GM18873 (cell line): ENCODE measurements at regions not wholly inside any gene's neighbourhood (a gene's known extent, or its start where the extent isn't known, plus 50 kb on each side); places are given as distances from the start of the nearest gene placed in this dataset.
"Not testable (repeated sequence)": the region's sequence is repeated elsewhere in the genome, so short reads cannot be mapped to it uniquely, and the experiment has no call there.

Source experiments
- ATAC-seq: cut with Tn5 transposase; IDR thresholded peaks from one replicate; pipeline ENCODE4 v1.9.1; 2021; ENCODE audit warnings: mild to moderate bottlenecking, moderate library complexity, moderate number of reproducible peaks; ENCODE audit not compliant: unreplicated experiment, low FRiP score

DNA sequence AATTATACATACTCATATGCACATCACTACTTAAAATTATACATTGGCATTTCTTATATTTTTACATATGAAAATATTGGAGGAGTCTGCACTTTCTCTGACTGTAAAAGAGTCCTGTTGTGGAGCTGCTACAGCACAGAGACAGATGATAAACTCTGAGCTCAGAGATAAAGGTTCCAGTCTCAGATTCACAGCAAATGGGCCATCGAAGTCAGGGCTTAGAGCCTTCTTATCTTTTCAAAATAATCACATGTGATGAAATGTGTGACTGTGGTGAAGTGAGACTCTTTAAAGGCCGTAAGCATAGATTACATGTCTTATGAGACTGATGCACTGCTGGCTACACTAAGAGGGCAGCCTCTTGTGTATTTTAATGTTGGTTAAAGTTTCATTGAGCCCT lies 187.5 kb upstream of the SYNPR start:
- ATAC-seq: no peak

DNA sequence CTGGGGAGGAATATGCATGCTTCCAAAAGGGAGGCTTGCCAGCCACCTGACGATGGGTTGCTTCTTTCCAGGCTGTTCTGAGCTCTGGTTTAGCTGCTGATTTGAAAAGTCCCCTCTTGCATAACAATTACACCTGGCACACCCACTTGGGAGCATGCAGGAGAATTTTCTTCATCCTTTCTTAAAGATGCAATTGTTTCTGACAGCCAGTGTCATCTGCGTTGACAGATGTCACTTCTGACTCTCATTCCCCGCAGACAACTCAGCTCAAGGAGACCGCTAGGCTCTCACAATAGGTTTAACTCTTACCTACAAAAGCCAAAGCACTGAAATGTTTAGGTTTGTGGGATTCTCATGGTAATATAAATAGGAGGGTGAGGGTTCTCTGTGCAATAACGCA lies 185.6 kb upstream of the SYNPR start:
- no peak for ATAC-seq

DNA sequence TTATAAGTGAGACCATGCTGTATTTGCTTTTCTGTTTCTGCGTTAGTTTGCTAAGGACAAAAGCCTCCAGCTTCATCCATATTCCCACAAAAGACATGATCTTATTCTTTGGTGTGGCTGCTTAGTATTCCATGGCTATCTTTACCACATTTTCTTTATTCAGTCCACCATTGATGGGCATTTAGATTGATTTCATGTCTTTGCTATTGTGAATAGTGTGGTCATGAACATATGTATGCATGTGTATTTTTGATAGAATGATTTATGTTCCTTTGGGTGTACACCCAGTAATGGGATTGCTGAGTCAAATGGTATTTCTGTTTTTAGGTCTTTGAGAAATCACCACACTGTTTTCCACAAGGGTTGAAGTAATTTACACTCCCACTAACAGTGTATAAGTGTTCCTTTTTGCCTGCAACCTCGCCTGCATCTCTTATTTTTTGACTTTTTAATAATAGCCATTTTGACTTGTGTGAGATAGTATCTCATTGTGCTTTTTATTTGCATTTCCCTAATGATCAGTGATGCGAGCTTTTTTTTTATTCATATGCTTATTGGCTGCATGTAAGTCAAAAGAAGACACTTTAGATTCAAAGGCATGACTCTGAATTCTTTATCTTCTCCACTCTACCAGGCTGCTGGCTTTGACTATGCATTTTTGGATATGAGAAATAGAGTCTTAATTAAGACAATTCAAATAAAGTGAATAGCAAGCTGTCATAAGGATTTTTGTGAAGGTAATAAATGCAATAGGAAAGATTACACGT lies 183.3 kb upstream of the SYNPR start:
- ATAC-seq: no peak

DNA sequence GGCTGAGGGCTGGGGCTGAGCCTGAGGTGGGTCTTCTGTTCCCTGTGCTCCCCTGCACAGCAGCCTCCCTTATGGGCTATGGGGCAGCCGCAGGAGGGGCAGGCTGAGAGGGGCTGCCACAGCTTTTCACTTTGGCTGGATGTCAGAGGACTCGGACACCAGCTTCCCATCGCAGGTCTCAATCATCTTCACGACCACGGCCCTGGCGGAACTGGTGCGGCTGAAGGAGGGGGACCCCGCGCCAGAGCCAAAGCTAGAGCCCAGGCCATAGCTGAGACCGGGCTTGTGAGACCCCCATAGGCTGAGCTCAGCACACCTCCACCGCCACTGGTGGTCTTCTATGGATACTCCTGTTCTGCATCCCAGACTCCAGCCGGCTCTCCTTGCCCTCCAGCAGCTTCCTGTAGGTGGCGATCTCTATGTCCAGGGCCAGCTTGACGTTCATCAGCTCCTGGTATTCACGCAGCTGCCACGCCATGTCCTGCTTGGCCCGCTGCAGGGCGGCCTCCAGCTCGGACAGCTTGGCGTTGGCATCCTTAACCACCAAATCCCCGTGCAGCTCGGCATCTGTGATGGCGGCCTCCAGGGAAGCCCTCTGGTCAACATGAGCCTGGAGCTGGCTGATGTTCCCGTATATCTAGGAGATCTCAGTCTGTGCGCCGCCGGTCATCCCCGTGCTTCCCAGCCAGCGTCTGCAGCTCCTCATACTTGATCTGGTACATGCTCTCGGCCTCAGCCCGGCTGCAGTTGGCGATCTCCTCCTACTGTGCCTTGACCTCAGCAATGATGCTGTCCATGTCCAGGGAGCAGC lies 181.7 kb upstream of the SYNPR start:
- ATAC-seq: no peak

DNA sequence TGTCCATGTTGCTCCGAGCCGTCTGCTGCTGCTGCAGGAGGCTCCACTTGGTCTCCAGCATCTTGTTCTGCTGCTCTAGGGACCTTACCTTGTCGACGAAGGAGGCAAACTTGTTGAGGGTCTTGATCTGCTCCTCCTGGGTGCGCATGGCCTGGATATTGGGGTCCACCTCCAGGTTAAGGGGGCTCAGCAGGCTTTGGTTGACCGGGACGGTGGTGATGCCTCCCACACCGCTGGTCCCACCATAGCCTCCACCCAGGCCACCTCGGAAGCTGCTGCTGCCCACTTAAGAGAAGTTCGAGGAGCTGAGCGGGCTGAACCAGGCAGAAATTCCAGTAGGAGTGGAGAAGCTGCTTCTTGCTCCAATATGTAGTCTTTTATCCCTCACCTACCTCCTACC lies 180.7 kb upstream of the SYNPR start:
- ATAC-seq: no peak

DNA sequence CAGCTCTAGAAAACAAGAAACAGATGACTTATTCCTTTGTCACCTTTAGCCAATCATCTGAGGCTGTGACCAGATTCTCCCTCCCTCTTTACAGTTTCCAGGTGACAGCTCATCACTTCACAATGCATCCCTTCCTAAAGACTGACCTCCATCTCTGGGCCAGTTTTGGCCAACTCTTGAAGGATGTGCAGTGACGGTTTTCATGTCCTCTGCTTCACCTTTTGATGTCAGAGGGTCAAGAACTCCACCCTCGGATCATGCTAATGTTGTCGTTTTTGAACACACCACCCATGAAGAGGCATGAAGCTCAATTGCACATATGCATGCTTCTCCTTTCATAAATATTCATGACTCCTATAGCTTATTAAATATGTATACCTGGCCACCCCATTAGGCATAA lies 161.2 kb upstream of the SYNPR start:
- ATAC-seq: no peak

DNA sequence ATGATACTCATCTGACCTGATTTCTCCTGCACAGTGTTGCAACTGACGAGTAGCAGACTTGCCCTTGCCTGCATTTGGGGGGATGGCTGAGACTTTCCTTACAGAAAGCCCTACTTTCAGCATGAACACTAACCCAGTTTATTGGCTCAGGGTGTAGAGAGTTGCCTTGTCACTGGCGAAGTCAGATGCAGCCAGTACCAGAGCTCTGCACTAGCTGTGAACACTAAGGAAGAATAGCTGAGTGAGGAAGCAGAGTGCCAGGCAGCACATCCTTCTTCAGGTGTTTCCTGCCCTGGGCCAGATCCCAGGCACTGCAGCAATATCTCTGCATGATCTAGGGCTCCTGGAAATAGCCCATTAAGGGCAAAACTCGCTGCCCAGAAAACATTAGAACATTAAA lies 154.0 kb upstream of the SYNPR start:
- ATAC-seq: no peak

DNA sequence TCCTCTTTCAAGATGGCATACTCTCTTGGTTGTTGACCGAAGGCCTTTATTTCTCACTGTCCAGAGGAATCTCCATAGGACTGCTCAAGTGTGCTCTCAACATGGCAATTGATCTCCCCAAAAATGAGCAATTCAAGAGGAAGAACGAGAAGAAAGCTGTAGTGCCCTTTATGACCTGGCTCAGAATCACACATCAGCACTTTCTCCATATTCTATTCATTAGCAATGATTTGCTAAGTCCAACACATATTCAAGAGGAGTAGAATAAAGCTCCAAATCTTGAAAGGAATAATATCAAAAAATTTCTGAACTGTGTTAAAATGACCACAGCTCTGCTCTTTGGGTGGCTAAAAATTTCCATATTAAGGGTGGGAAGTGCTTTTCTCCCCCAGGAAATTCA lies 151.6 kb upstream of the SYNPR start:
- ATAC-seq: no peak

DNA sequence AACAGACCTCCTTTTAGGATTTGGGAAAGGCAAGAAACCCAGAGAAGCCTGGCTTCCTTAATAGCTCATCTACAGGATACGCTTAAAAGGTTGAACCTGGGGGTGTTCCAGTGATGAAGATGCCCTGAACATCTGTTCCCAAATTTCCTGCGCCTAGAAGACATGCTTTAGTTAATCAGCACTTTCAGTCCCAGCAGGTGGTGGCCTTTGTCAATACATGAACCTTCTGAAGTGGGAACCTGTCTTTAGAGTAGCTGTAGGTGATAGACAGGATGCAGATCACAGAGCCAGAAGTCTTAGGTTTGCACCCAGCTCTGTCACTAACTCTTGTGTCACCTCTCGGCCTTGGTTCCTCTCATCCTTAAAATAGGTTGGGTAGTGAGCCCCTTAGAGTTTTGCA lies 149.7 kb upstream of the SYNPR start:
- ATAC-seq: no peak

DNA sequence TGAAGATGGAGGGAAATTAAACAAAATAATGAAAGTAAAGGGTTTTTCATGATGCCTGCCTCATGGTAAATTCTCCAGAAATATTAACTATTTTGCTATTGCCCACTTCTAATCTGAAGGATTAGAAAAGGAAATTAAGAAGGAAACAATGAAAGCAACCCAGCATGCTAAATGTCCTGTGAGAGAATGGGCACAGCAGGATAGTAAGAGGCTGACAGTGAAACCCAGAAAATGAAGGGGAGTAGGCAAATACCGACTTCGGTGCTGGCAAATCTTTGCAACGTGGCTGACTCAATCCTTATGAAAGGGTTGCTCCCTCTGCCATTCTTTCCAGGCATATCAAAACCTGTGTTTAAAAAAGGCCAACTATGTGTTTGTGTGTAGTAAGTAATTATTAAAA lies 147.5 kb upstream of the SYNPR start:
- ATAC-seq: no peak

DNA sequence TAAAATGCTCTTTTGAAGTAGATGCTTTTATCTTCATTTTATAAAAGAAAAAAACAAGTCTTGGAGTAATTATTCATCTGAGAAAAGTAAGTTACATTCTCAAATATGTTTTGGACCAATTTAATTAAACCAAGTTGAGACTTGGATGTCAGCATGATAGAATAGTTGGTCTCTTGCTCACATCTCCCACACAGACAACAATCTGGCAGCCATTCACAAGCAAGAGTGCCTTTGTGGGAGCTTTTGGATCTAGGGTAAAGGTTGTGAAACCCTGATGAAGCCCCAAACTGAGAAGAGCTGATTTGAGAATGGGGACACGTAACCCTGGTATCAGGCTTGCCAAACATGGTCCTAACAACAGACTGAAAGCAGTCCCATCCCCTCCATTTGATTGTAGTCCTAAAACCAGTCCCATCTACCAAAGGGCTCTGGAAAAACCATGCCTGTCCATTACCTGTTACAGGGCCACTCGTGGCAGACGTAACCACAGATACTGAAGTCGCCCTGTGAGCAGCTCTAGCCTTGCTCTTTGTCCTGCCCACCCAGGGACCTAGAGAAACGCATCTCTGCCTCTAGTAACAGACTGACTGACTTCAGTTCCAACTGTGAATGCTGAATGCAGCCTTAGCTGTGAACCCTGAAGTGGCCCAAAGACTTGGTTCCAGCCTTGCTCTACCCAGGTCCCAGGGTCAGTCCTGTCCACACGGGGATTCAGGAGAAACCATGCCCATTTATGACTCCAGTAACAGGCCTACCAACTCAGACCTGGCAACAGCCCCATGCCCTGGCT lies 145.5 kb upstream of the SYNPR start:
- ATAC-seq: no peak

DNA sequence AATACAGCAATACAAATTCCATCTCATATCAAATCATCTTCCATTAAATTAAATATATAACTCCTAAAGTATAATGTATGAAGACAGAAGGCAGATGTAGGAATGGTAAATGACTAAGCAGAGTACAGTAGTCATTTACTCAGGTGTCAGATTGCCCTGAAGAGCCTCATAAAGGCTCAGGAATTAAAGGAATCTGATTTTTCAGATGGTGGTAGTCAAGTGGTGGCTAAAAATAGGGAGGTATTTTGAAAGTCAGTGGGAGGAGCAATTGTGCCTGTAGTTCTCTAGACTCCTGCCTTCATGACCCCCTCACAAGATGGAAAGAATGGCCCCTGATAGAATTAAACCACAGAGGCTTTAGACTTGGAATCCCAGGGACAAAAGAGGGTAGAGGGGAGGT lies 142.7 kb upstream of the SYNPR start:
- ATAC-seq: no peak

DNA sequence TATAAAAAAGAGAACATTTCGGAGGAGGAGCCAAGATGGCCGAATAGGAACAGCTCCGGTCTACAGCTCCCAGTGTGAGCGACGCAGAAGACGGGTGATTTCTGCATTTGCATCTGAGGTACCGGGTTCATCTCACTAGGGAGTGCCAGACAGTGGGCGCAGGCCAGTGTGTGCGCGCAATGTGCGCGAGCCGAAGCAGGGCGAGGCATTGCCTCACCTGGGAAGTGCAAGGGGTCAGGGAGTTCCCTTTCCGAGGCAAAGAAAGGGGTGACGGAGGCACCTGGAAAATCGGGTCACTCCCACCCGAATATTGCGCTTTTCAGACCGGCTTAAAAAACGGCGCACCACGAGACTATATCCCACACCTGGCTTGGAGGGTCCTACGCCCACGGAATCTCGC lies 141.9 kb upstream of the SYNPR start:
- ATAC-seq: not testable (repeated sequence)

DNA sequence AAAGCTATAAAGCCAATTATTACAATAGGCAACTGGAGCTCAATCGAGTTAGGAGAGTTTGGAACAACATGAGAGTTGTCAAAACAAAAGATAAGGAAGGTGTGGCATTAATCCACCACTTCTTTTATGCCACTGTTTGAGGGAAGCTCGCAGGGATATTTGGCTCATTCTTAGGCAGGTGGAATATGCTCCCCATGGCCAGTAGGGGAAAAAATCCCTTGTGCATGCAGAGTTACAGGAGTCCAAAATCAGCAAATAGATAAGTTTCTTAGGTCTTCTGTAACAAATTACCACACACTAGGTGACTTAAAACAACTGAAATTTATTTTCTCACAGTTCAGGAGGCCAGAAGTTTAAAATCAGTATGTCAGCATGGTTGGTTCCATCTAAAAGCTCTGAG lies 135.4 kb upstream of the SYNPR start:
- no peak for ATAC-seq

DNA sequence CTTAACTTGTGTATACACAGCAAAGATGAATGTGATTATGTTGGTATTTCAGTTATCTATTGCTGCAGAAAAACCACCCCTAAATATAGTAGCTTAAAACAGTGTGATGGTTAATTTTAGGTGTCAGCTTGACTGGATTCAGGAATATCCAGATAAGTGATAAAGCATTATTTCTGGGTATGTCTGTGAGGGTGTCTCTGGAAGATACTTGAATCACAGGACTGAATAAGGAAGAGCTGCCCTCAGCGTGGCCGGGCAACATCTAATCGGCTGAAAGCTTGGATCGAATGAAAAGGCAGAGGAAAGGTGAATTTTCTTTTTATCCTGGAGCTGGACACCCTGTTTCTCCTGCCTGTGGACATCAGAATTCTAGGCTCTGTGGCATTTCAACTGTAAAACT lies 132.0 kb upstream of the SYNPR start:
- no peak for ATAC-seq

DNA sequence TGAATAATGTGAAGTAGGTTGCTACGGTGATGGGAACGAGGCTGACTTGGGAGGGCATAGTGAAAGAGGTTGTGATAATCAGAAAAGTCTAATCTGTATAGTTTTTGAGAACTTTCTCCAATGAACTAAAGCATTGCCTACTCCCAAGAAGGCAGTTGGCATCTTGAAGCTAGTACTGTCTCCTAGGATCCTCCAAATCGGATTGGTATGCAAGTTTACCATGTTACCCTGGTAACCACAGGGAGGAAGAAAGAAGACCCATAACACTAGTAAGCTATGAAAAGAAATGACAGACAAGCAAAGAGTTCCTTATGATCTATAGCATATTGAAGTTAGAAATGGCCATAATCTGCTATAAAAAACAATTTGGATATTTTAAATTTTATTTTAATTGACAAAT lies 127.2 kb upstream of the SYNPR start:
- ATAC-seq: no peak

DNA sequence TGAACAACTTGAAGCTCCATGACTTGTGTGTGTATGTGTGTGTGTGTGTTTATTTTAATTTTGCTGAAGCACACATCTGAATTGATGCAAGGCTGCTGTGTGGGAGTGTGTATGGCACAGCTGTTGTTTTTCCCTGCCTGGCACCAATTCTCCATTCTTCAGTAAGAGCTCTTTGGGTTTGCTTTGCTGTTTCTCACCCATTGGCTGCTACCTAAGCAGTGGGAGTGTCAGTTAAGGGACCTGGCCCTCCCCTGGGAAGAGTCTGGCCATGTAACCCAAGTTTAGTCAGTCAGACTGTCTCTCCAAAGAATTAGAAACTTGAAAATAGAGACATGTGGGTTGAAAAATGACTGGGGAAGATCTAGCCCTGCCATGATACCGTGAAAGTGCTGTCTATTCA lies 126.2 kb upstream of the SYNPR start:
- no peak for ATAC-seq

DNA sequence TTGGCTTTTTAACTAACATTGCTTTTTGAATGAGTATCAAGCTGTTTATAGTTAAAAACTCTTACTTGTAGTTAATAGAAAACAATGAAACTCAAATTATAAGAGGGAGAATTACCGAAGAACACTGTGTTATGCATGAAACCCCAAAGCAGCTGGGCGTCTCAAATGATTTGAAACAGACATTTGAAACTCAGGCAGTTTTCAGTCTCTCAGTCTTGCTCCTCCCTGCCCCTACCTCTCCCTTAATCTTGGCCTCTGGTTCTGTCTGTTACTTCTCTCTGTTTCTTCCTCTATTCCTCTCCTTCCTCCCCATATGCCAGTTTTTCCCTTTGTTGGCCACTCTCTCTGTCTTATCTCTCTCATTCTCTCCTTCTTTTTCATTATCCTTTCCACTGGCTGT lies 118.3 kb upstream of the SYNPR start:
- ATAC-seq: no peak

DNA sequence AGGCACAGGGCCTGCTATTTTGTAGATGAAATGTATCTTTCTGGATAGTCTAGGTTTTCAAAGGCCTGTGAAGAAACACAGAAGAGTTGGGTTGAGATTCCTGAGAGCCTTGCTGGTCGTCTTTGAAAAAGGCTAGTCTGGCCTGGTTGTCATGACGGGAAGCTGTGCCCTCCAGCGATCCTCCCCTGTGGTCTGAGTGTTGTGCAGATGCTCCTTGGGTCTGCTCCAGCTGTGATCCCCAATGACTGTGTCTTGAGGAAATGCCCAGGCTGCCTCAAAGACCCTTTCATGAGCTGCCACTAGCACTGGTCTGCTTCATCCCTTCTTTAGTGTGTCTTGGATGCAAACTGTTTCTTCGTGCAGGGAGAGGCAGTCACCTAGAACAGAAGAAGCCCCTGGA lies 111.0 kb upstream of the SYNPR start:
- no peak for ATAC-seq

DNA sequence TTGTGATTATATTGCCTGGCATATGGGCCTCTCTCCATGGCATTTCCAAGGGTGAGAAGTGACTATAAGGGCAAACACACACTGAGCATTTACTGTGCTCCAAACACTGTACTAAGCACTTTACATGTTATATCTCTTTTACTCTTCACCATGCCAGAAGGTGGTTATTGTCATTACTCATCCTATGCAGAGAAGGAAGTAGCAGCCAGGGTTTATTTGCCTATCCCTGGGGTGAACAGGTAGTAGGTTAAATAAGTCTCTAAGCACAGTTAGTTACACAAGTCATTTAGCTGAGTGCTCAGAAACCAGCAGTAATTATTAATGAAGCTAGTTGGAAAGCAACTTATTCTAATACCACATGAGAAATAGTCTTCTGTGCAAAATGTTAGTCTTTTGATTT lies 109.9 kb upstream of the SYNPR start:
- ATAC-seq: no peak

DNA sequence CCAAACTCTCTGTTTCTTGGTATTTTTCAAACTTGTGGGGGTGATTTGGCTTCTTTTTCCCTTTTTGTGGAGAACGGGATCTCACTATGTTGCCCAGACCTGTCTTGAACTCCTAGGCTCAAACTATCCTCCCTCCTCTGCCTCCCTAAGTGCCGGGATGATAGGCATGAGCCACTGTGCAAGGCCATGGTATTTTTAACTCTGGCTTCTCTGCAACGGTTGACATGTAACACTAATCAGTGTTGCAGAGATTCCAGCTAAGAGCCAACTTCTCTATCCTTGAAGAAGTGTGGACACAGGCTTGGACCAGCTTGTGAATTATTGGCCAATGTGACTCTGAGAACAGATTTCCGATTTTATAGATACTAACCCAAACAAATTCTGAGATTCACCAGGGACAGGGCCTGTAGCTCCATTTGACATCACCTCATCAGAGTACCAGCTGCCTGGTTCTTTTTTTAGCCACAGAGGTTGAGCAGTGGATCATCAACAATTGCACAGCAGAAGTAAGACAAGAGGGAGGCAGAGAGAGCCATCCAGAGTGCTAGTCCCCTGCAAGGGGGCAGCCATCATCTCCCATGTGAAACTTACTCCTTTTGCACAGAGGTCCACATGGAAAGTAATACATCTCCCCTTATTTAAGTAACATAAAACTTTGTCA lies 98.1 kb upstream of the SYNPR start:
- ATAC-seq: no peak
